Thyroid gland (tissue), 4 donors: ENCODE measurements at regions not wholly inside any gene's neighbourhood (a gene's known extent, or its start where the extent isn't known, plus 50 kb on each side); places are given as distances from the start of the nearest gene placed in this dataset.

Source experiments
- CTCF ChIP-seq, 6 experiments: fragments of 200-600 bp in 3 of 6; fragments of 450-650 bp in 3 of 6; sonication (generic) in 3 of 6; IDR thresholded peaks; one replicate each; pipeline ENCODE4 v1.5.1; 2016 to 2019; ENCODE audit warnings: antibody characterized with exemption in 6 of 6, mild to moderate bottlenecking in 2 of 6, inconsistent platforms in 1 of 6, moderate library complexity in 1 of 6
- POLR2A ChIP-seq, 2 donors: fragments of 450-650 bp; IDR thresholded peaks; one replicate each; pipeline ENCODE4 v1.6.1; 2017; ENCODE audit warnings: antibody characterized with exemption in 2 of 2, mild to moderate bottlenecking in 2 of 2, moderate library complexity in 1 of 2

- no peak for TF ChIP-seq CTCF (IDR thresholded peaks at IDR 0.05)
- TF ChIP-seq POLR2A (IDR thresholded peaks at IDR 0.05), result no peak
These were observed 1177.1 kb downstream of the ADGRL3 start for GRCh38 chr4:62377245-62377644.
